ENCODE measurements at regions not wholly inside any gene's neighbourhood (a gene's known extent, or its start where the extent isn't known, plus 50 kb on each side); places are given as distances from the start of the nearest gene placed in this dataset.

DNA sequence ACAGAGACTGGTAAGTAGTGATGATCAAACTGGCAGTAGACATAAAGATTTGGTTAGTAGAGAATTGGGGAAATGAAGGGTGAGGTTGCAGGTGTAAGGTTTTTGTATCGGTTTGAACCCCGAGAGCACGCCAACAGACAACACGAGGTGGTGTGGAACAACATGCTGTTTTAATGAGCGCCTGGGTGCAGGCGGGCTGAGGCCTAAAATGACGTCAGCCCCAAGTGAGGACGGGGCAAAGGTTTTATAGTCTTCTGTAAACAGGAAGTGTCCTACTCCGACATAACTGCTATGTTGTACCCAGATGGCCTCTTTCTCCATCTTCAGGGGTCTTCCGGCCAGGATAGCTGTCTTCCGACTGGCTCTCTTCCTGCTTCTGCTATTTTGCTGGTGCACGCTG, 178.8 kb downstream of the HHIPL2 start:
- no peak for DNase-seq

- no peak for DNase-seq
These were observed 189.8 kb downstream of the HHIPL2 start for GRCh38 chr1:222358100-222358499.

GRCh38 chr1:222357252-222357651, 190.7 kb downstream of the HHIPL2 start:
- no peak for DNase-seq

GRCh38 chr1:222347627-222348026, 200.3 kb downstream of the HHIPL2 start:
- no peak for DNase-seq

DNA sequence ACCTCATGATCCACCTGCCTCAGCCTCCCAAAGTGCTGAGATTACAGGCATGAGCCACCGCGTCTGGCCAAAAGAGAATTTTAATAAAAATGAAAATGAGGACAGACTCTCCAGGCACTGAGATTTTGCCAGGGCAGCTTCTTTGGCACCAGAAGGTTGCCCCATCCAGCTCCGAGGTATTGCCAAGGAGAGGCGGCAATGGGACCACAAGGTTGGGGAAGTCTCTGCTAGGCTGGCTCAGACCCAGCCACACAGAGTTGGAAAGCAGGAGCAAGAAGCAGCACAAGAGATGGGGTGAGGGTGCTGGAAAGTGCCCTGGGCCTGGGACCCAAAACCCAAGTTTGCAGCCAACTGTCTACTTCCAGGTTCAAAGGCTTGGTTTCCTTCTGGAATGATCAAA, 200.9 kb downstream of the HHIPL2 start:
- DNase-seq: no peak

DNA sequence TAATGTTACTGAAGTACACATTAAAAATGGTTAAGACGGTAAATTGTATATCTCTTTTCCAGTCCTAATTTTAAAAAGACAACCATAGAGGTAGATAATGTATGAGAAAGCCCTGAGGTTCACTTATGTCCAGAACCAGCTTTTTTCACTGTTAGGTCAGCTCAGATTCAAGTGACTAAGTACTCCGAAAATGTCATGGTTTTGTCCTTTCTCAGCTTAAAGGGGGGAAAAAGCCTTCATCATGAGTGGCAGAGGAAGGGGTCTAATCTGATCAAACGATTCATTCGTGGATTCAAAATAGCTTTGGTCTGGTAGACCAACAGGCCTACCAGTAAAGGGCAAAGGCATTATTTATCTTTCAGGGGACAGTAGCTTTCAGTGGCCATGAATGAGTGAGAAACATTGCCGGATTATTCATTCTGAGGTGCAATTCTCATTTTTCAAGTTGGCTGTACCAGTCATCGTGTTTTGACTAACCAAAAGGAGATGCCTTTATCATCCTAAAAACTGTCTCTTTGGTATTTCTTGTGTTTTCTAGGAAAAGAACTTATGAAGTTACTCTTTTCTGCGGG, 208.4 kb downstream of the HHIPL2 start:
- DNase-seq: peak; percentile 28

- peak; percentile 7 for DNase-seq
These were observed 212.3 kb downstream of the HHIPL2 start for GRCh38 chr1:222335586-222335985.

DNA sequence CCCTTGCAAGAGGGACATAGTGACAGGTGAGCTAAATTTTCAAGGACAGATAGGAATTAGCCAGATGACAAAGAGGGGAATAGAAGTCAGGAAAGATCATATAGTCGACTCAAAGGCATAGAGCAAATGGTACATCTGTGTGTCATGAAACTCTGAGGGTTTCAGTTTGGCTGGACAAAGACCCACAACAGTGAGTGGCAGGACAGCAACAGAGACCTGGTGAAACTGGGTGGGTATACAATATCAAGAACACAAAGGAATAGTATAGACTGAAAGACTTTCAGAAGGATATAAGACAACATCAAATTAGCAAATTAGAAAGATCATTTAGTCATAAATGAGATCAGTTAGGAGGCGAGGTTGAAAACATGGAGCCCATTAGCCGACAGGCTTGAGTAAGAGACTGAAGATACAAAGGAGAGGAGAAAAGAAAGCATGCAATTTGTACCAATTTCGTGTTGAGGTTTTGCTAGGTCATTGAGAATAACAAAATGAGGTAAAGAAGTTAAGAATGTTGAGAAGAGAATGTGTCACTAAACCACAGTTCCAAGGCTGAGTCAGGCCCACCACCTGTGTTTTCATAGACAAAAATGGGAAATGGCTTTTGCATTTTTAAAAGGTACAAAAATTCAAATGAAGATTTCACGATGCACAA, 213.8 kb downstream of the HHIPL2 start:
- peak; percentile 52 for DNase-seq

- peak; percentile 32 for DNase-seq
These were observed 216.1 kb downstream of the HHIPL2 start for GRCh38 chr1:222331765-222332164.

GRCh38 chr1:222331340-222331739, 216.6 kb downstream of the HHIPL2 start:
- DNase-seq: peak; percentile 84

DNA sequence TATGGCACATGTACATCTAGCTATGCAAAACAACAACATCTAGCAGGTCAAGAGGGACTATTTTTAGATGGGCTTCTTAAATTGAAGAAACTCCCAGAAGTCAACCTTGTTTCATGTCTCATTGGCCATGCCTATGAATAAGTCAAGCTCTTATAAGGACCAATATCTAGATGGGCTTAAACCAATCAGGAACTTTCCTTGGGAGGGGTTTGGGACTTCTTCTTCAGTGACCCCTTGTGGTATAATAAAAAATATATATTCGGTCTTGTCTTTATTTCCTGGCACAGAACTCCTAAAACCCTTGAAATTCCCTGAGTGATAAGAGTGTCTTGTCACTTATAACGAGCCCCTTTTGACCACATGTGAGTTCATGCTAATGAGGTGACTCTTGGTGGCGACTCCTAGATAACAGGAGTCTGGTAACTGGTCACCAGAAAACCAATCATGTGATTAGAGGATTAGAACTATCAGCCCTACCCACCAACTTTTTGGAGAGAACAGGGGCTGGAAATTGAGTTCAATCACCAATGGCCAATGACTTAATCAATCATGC, 218.3 kb downstream of the HHIPL2 start:
- DNase-seq: no peak

DNA sequence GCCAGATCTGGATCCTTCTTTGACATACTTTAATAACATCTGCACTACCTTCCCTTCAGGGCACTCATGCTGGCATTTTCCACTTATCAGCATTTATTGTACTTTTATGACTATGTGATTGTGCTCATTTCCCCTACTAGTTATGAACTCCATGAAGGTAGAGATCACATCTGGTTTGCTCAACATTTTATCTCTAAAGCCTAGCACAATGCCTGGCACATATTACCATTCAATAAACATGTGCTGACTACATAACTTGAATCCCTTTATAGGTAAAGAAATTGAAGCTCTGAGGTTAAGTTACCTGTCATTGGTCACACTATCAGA, 221.2 kb downstream of the HHIPL2 start:
- no peak for DNase-seq

DNA sequence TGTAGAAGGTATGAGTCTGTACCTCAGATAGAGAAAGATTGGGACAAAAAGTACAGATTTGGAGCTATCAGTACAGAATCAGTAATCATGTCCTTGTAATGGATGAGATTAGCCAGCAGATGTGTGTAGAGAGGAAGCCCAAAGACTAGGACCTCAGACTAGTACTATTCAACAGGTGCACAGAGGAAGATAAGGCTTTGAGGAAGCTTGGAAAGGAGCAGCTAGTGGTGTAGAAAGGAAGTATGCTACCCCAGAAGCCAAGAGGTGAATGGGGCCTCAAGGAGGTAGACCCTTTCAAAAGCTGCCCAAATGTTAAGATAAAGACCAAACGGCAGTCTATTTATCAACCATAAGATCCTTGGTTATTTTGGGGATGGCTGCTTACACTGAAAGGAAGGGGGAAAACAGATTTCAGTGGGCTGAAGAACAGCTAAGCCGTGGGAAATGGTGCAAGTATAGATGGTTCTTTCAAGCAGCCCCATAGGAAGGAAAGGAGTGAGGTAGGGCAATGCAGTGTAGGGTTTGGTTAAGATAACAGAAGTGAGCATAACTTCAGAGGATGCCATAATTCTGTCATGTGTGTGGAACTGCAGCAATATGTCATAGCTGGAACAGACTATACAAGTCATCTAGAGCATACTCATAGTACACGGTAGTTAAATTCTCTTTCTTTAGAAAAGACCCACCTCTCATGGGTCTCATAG, 221.7 kb downstream of the HHIPL2 start:
- DNase-seq: no peak

GRCh38 chr1:222325506-222325905, 222.4 kb downstream of the HHIPL2 start:
- no peak for DNase-seq

DNA sequence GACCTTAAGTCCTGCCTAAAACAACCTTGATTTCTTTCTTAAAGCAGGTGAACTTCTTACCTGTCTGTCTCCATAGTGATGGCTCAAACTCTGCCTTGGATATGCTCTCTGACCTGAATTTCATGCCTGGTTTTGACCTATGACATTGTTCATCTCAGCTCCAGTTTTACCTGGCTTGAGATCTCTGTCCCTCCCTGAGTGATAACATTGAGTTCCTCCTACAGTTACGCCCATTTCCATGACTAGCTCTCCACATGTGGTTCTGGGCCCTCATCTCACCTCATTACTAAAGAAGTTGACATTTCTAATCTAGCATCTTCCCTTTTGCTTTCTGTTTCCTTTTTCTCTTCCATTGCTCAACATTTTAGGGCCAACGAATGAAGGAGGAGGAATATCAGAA, 233.1 kb downstream of the HHIPL2 start:
- no peak for DNase-seq

DNA sequence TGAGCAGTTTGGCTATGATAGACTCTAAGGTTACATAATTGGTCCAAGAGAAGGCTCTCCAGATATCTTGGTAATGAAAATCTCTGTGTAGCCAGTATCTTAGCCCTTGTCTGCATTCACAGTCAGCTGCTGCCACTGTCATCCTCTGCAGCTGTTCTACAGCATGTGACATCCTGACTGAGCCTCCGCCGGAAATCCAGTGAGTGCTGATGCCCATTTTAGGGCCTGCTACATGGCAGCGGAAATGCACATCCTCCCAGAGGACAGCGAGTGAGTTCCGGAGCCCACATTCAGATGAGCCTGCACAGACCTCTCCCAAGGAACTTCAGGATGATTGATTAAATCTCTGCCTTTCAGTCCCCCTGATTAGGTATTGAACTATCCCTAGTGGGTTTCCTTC, 237.1 kb downstream of the HHIPL2 start:
- peak; percentile 4 for DNase-seq

GRCh38 chr1:222307621-222308020, 240.3 kb downstream of the HHIPL2 start:
- DNase-seq: no peak

GRCh38 chr1:222306512-222306911, 241.4 kb downstream of the HHIPL2 start:
- no peak for DNase-seq

DNA sequence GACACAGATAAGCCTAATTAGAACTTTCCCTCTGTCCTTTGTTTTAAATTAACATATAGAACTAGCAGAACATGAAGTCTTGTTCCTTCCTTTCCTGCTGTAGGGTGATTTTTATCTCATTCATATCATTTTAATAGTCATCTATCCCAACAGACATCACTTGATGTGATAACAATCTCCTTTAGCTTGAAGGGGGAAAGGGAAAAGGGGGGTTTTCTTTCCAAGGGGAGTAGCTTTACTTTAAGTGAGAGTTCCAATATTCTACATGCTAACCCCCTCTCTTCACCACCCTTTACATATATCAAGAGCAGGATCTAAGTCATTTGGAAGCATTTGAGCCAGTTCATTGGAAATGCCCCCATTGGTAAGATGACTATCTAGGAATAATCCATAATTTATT, 241.9 kb downstream of the HHIPL2 start:
- no peak for DNase-seq

DNA sequence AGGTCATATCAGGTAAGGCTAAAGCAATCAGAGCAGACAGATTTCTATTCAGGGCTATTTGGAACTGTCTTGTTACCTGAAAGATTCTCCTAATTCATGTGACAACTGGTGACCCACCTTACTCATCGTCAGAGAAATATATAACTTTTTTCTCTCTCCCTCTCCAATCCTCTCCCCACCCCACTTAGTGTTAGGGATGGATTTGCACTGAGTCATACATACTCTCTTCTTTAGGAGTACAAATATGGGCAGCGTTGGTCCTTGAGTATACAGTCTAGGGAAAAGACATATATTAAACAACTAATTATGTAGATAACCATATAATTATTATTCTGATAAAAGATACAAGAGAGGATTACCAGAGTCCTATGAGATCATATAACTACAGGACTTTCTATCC, 246.3 kb downstream of the HHIPL2 start:
- DNase-seq: peak; percentile 52

GRCh38 chr1:222299524-222299923, 248.4 kb downstream of the HHIPL2 start:
- DNase-seq: no peak

- no peak for DNase-seq
These were observed 257.0 kb downstream of the HHIPL2 start for GRCh38 chr1:222290866-222291265.

GRCh38 chr1:222288053-222288452, 259.9 kb downstream of the HHIPL2 start:
- DNase-seq: peak; percentile 20

DNA sequence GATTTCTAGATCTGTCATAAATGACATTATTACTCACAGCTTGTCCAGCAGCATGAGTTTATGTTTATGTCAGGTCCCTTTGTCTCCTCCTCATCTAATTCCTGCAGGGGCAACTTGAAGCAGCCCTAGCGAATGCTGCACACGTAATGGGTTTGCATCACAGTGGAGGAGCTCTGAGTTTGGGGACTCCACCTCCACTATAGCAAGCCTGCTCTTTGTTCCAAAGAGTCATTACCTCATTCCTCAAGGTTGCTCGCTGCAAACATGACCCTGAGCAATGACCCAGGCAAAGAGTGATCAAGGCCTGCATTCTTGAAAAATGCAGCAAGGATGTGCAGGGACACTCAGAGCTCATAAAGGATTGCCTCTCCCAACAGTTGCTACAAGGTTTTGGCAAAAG, 261.9 kb downstream of the HHIPL2 start:
- DNase-seq: no peak
